Loucy (cell line): ENCODE measurements at regions not wholly inside any gene's neighbourhood (a gene's known extent, or its start where the extent isn't known, plus 50 kb on each side); places are given as distances from the start of the nearest gene placed in this dataset.

Experiments
- EZH2phosphoT487 ChIP-seq: fragments of 200-600 bp; IDR thresholded peaks from 2 replicates; pipeline ENCODE4 v1.6.1; 2018; ENCODE audit warnings: antibody characterized with exemption, mild to moderate bottlenecking, moderate library complexity, borderline replicate concordance
- TF ChIP-seq, protein P1 (sequence below): fragments of 200-600 bp; sonication (generic); conservative IDR thresholded peaks from 2 replicates; pipeline ENCODE4 v1.5.1; 2014; ENCODE audit warnings: mild to moderate bottlenecking, antibody characterized with exemption, low read length

DNA sequence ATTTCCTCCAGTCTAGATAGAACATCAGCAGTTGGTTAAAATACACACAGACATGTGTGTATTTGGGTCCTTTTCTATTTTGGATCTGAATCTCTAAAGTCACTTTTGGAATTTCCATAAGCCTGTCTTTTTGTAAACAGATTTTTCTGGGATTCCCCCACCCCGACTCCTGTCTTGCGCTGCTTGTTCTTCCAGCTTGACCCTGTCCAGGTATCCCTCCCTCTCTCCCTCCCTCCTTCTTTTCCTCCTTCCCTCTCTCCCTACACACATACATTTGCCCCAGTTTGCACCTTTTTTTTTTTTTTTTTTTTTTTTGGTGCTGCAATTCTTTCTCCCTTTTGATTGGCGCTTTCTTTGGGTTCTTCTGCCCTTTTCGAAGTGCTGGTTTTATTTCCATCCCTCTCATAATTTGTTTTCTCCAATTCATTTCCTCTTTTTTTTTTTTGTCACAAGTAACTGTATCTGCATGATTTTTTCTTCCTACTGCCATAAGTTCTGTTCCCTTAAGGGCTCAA is 114.8 kb upstream of the SERTAD2 start:
- TF ChIP-seq, protein P1, sequence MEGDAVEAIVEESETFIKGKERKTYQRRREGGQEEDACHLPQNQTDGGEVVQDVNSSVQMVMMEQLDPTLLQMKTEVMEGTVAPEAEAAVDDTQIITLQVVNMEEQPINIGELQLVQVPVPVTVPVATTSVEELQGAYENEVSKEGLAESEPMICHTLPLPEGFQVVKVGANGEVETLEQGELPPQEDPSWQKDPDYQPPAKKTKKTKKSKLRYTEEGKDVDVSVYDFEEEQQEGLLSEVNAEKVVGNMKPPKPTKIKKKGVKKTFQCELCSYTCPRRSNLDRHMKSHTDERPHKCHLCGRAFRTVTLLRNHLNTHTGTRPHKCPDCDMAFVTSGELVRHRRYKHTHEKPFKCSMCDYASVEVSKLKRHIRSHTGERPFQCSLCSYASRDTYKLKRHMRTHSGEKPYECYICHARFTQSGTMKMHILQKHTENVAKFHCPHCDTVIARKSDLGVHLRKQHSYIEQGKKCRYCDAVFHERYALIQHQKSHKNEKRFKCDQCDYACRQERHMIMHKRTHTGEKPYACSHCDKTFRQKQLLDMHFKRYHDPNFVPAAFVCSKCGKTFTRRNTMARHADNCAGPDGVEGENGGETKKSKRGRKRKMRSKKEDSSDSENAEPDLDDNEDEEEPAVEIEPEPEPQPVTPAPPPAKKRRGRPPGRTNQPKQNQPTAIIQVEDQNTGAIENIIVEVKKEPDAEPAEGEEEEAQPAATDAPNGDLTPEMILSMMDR: no peak
- no peak for TF ChIP-seq EZH2phosphoT487
